ENCODE measurements at regions not wholly inside any gene's neighbourhood (a gene's known extent, or its start where the extent isn't known, plus 50 kb on each side); places are given as distances from the start of the nearest gene placed in this dataset.

DNA sequence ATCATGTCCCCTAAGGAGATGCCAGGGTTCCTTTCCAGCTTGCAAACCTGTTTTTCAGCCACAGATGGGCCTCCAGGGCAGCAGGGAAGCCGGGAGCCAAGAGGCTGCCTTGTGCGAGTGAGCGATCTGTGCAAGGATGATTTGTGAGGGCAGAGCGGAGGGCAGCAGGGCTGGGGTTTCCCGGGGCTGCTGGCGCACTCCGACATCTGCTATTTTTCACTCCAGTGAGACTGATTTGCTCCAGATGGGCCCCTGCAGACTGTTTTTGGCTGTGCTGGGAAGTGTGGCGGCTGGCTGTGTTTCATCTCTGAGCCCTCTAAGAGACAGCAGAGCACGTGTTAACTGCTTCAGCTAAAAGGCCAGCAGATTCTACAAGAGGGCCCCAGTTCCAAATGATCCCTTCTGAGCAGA lies 466.2 kb downstream of the TYW1 start:
- H3K9me3 ChIP-seq = peaks cover 0 to 15% (median 10%) of the 10 kb centered on the region in 4 donors
- intact Hi-C loops (cut with DNase I; ENCODE audit: low total_unique reads) = no loop called here
- no peaks in the 10 kb centered on the region for H3K36me3 ChIP-seq
- TF ChIP-seq POLR2AphosphoS5 (IDR thresholded peaks at IDR 0.05) = peak; percentile 54 to 80 (median 73)
- TF ChIP-seq, protein P1, sequence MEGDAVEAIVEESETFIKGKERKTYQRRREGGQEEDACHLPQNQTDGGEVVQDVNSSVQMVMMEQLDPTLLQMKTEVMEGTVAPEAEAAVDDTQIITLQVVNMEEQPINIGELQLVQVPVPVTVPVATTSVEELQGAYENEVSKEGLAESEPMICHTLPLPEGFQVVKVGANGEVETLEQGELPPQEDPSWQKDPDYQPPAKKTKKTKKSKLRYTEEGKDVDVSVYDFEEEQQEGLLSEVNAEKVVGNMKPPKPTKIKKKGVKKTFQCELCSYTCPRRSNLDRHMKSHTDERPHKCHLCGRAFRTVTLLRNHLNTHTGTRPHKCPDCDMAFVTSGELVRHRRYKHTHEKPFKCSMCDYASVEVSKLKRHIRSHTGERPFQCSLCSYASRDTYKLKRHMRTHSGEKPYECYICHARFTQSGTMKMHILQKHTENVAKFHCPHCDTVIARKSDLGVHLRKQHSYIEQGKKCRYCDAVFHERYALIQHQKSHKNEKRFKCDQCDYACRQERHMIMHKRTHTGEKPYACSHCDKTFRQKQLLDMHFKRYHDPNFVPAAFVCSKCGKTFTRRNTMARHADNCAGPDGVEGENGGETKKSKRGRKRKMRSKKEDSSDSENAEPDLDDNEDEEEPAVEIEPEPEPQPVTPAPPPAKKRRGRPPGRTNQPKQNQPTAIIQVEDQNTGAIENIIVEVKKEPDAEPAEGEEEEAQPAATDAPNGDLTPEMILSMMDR (IDR thresholded peaks at IDR 0.05) = no peak
- peak; percentile 37 for TF ChIP-seq EP300 (IDR thresholded peaks at IDR 0.05)
- TF ChIP-seq POLR2A (IDR thresholded peaks at IDR 0.05) = no peak
- H3K27ac ChIP-seq = peak overlapping the region in 1 of 5 donors; percentile 38
- WGBS, 5 donors = 28 to 61% (median 44%) methylated on average over 3 to 9 of the region's 9 CpGs
- DNase-seq = peak in 1 of 2 donors; percentile 91
- H3K4me1 ChIP-seq = peaks cover 0 to 23% (median 7%) of the 10 kb centered on the region in 4 donors
- H3K27me3 ChIP-seq = peaks cover 0 to 11% (median 0%) of the 10 kb centered on the region in 3 donors
- no peak overlapping the region for H3K4me3 ChIP-seq

DNA sequence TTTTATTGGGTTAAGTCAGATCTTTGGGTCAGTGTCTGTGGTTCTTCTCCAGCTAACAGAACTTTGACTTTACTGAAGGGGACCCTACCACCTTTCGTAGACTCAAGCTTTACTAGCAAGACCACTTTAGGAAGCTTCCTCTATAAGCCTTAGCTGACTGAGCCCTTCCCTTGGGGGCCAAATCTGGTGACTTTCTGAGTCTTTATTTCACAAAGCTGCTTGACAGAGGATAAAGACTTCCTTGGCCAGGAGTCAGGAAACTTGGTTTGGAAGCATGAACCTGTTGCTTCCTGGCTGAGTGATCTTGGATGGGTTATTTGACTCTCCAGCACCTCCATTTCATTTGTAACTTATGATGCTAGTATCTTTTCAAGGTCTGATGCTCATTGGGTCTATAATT lies 466.7 kb downstream of the TYW1 start:
- Histone ChIP-seq H3K36me3 (no peaks in the 10 kb centered on the region), H3K4me1 (peaks cover 0 to 23% (median 7%) of the 10 kb centered on the region in 4 donors), H3K9me3 (peaks cover 0 to 15% (median 11%) of the 10 kb centered on the region in 4 donors), H3K27me3 (peaks cover 0 to 6% (median 0%) of the 10 kb centered on the region in 3 donors), H3K27ac (peak overlapping the region in 1 of 5 donors; percentile 38), H3K4me3 (no peak overlapping the region)
- 71 to 94% (median 87%) methylated on average over 1 of the region's 1 CpG for WGBS, 5 donors
- DNase-seq = peak in 1 of 2 donors; percentile 19
- TF ChIP-seq POLR2AphosphoS5 (IDR thresholded peaks at IDR 0.05) (no peak), POLR2A (IDR thresholded peaks at IDR 0.05) (no peak), EP300 (IDR thresholded peaks at IDR 0.05) (no peak)
- TF ChIP-seq, protein P1 (IDR thresholded peaks at IDR 0.05) = no peak
- intact Hi-C loops (cut with DNase I; ENCODE audit: low total_unique reads) = no loop called here

DNA sequence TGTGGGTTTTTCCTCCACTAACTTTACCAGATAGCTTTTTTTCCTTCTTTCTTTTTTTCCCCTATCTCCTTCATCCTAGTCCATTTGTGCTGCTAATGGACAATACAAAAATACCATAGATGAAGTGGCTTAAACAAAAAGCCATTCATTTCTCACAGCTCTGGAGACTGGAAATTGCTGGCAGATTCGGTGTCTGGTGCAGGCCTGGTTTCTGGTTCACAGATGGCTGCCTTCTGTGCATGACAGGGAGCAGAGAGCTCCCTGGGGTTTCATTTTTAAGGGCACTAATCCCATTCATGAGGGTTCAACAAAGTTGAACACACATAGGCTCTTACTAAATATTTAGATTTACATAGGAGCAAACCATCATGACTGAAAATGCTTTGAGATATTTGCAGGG lies 467.4 kb downstream of the TYW1 start:
- Histone ChIP-seq H3K4me3 (no peak overlapping the region), H3K27me3 (peaks cover 0 to 3% (median 0%) of the 10 kb centered on the region in 3 donors), H3K36me3 (no peaks in the 10 kb centered on the region), H3K9me3 (peaks cover 0 to 15% (median 11%) of the 10 kb centered on the region in 4 donors), H3K27ac (no peak overlapping the region), H3K4me1 (peaks cover 0 to 23% (median 7%) of the 10 kb centered on the region in 4 donors)
- TF ChIP-seq, protein P1 (IDR thresholded peaks at IDR 0.05) = no peak
- TF ChIP-seq POLR2AphosphoS5 (IDR thresholded peaks at IDR 0.05) (no peak), EP300 (IDR thresholded peaks at IDR 0.05) (no peak), POLR2A (IDR thresholded peaks at IDR 0.05) (no peak)
- intact Hi-C loops (cut with DNase I; ENCODE audit: low total_unique reads) = no loop called here
- WGBS, 5 donors = 65 to 82% (median 75%) methylated on average over 1 of the region's 1 CpG
- DNase-seq = peak in 1 of 2 donors; percentile 55

DNA sequence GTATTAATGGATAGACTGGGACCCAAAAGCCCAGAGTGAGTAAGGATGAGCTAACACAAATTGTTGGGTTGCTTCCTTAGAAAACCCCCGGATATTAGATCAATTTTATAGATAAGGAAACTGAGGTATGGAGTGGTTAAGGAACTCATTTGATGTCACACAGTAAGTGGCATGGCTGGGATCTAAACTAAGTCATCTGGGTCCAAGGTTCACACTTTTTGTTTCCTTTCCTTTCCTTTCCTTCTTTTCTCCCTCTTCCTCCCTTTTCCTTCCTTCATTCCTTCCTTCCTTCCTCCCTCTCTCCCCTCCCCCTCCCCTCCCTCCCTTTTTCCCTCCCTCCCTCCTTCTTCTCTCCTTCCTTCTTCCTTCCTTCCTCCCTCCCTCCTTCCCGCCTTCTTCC lies 469.5 kb downstream of the TYW1 start:
- Histone ChIP-seq H3K4me1 (peaks cover 0 to 38% (median 11%) of the 10 kb centered on the region in 4 donors), H3K27me3 (peaks cover 0 to 3% (median 0%) of the 10 kb centered on the region in 3 donors), H3K36me3 (no peaks in the 10 kb centered on the region), H3K4me3 (no peak overlapping the region), H3K9me3 (peaks cover 0 to 15% (median 11%) of the 10 kb centered on the region in 4 donors), H3K27ac (no peak overlapping the region)
- DNase-seq = no peak
- intact Hi-C loops (cut with DNase I; ENCODE audit: low total_unique reads) = no loop called here
- no peak for TF ChIP-seq POLR2AphosphoS5 (IDR thresholded peaks at IDR 0.05)
- TF ChIP-seq POLR2A (IDR thresholded peaks at IDR 0.05) = no peak
- TF ChIP-seq, protein P1 (IDR thresholded peaks at IDR 0.05) = no peak
- no peak for TF ChIP-seq EP300 (IDR thresholded peaks at IDR 0.05)
- 52 to 85% (median 69%) methylated on average over 1 to 2 of the region's 2 CpGs for WGBS, 5 donors
